TTC549 (cell line): ENCODE measurements at regions not wholly inside any gene's neighbourhood (a gene's known extent, or its start where the extent isn't known, plus 50 kb on each side); places are given as distances from the start of the nearest gene placed in this dataset.
"Not testable (repeated sequence)": the region's sequence is repeated elsewhere in the genome, so short reads cannot be mapped to it uniquely, and the experiment has no call there.

Experiments
- FAIRE-seq: peaks from 2 replicates; lab custom pipeline; 2012; peaks lifted over from hg19 to GRCh38; lab: Jason Lieb, UNC

DNA sequence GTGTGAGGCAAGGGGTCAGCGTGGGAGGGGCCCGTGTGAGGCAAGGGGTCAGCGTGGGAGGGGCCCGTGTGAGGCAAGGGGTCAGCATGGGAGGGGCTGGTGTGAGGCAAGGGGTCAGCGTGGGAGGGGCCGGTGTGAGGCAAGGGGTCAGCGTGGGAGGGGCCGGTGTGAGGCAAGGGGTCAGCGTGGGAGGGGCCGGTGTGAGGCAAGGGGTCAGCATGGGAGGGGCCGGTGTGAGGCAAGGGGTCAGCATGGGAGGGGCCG, 119.2 kb downstream of the SEPTIN14 start:
- FAIRE-seq, result not testable (repeated sequence)

DNA sequence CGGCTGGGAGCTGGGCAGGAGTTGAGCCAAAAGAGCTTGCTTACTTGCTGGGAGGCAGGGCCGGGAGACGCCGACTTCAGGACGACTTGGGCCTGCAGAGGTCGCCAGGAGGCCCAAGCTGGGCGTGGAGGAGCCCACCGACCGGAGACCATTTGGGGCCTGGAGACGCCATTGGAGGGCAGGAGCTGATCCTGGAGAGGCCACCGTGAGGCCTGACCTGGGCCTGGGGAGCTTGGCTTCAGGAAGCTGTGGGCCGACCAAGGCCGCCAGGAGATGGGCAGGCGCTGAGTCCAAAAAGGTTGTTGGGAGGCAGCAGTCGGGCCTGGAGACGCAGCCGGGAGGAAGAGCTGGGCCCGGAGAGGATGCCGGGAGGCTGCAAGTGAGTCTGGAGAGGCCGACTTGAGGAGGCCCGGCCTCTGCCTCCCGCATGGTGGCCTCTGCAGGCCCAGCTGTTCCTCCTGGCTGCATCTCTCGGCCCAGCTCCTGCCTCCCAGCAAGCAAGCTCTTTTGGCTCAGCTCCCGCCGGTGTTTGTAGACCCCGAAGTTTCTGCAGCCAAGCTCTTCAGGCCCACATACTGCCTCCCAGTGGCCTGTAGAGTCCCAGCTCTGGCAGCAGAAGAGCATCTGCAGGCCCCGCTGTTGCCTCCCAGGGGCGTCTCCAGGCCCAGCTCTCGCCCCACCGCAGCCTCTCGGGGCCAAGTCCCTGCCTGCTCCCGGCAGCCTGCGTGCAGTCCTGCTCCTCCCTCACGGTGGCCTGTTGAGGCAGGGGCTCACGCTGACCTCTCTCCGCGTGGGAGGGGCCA, 119.7 kb downstream of the SEPTIN14 start:
- not testable (repeated sequence) for FAIRE-seq

DNA sequence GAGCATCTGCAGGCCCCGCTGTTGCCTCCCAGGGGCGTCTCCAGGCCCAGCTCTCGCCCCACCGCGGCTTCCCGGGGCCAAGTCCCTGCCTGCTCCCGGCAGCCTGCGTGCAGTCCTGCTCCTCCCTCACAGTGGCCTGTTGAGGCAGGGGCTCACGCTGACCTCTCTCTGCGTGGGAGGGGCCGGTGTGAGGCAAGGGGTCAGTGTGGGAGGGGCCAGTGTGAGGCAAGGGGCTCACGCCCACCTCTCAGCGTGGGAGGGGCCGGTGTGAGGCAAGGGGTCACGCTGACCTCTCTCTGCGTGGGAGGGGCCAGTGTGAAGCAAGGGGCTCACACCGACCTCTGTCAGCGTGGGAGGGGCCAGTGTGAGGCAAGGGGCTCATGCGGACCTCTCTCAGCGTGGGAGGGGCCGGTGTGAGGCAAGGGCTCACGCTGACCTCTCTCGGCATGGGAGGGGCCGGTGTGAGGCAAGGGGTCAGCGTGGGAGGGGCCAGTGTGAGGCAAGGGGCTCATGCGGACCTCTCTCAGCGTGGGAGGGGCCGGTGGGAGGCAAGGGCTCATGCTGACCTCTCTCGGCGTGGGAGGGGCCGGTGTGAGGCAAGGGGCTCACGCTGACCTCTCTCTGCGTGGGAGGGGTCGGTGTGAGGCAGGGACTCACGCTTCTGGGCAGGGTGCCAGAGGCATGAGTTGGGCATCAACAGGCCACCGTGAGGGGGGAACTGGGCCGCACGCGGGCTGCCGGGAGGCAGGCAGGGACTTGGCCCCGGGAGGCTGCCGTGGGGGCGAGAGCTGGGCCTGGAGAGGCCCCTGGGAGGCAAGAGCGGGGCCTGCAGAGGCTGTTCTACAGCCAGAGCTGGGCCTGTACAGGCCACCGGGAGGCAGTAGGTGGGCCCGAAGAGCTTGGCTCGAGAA, 120.6 kb downstream of the SEPTIN14 start:
- FAIRE-seq, result not testable (repeated sequence)

DNA sequence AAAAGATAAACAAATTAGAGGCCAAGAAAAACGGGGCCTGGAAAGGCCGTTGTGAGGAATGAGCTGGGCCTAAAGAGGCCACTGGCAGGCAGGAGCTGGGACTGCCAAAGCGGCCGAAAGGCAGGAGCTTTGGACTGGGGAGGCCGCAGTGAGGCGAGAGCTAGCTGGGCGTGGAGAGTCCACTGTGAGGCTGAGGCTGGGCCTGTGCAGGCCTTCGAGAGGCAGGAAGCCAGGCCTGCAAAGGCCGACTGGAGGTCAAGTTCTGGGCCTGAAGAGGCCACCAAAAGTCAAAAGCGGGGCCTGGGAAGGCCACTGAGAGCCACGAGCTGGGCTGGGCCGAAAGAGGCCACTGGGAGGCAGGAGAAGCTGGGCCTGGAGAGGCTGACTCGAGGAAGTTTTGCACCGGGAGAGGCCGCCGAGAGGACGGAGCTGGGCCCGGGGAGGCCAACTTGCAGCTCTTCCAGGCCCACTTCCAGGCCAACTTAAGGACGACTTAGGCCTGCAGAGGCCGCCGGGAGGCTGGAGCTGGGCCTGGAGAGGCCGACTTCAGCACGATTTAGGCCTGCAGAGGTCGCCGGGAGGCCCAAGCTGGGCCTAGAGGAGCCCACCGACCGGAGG, 121.8 kb downstream of the SEPTIN14 start:
- not testable (repeated sequence) for FAIRE-seq

DNA sequence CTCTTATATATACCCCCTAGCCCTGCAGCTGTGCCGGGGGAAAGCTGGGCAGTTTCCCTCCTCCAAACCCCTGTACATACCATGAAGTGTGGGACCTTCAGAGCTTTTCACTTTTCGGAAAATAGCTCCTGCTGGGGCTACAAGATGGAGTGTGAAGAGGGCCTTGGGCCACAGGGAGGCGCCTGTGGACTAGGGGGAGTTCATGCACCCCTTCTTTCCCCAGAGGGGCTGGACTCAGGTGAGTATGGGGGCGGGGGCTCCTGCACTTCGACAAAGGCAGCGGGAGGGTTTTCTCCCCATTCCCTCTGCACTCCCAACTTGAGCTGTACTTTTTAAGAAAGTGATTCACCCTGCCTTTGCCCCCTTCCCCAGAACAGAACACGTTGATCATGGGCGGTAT, 122.5 kb downstream of the SEPTIN14 start:
- not testable (repeated sequence) for FAIRE-seq

DNA sequence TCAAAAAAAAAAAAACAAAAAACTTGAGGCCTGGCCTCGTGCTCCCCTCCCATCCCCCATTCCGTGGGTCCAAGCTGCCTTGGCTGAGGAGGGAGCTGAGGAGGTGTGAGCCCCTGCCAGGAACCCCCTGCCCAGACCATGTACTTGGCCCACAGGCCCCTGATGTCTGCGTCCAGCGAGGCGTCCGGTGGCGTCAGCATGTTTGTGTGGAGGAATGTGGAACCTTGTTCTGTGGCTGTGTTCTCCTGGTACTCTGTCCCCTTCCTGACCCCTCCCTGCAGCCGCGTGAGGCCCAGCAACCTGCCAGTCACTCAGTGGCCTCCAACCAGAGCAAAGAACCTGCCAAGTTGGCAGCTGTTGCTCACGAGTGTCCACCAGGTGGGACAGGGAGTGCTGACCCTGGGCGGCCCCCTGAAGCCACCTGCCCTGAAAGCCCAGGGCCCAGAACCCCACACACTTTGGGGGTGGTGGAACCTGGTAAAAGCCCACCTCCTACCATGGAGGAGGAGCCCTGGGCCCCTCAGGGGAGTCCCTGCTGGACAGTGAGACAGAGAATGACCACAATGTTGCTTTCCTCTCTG, 125.8 kb downstream of the SEPTIN14 start:
- FAIRE-seq, result not testable (repeated sequence)

DNA sequence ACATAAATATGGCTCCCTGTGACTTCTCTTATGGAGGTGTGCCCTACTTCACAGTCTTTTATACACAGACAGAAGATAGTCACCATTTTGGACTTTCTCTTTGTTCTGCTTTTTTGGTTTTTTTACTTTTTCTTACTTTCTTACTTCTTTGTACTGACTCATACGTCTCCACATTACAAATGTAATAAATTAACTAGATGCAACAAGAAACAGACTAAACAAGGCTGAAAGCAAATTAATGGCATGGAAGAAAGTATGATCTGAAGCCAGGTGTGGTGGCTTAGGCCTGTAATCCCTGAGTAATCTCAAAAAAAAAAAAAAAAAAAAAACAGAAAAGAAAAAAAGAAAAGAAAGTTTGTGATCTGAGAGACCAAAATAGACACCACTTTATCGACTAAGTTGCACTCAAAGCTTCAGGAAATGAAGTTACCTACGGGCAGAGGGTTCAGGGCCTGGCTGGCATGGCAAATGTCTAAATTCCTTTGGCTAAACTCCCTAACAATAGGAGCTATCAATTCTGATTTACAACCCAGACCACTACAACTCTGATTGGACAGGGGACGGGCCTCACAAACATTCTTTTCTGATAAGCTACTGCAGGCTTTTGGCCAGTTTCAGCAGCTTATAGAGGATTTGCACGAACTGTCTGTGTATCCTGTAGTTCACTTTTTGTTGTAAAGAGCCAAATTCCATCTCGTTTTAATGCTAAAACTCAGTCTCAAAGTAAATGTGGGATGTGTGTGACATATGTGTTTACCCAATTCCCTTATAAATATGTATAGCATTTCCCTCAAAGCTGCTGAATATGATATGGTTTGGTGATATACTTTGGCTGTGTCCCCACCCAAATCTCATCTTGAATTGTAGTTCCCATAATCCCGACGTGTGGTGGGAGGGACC, 129.1 kb downstream of the SEPTIN14 start:
- no peak for FAIRE-seq

DNA sequence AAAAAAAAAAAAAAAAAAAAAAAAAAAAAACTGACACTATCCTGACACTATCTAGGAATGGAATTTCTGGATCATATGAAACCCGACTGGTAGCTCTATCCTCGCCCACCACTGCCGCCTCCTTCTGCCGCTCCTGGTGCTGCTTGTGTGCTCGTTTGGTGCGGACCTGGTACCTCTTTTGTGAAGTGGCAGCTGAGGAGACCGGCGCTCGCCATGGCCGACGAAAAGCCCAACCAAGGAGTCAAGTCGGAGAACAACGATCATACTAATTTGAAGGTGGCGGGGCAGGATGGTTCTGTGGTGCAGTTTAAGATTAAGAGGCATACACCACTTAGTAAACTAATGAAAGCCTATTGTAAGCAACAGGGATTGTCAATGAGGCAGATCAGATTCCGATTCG, 130.6 kb downstream of the SEPTIN14 start:
- no peak for FAIRE-seq

DNA sequence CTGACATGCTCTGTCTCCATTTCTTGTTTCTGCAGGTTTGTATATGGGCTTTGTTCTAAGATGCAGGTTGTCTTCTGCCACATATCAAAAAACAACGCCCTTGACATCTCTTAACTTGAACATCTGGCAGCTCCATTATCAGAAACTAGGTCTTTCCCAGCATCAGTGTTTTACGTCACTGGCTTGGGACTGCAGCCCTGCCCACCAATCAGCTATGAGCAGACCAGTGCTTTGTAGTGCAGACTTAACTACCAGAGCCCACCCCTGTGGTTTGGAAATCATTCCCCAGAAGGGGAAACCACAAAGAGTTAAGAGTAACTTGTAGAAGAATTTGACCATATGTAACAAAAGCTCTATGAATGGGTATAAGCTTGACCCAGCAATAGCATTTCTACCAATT, 132.4 kb downstream of the SEPTIN14 start:
- no peak for FAIRE-seq

DNA sequence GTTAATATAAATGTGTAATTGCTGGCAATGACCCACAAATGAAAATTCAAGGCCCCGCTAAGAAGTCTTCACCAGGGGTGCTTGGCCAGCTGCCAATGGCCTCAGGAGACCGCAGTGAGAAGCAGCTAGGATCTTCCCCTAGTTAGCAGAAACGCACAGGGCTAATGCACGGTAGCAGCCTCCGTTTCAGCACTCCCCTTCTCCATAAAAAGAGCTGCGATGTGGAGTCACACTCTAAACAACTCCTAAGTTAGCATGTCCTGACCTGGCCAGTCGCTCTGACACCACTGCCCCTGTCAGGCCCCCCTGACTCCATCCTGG, 139.0 kb downstream of the SEPTIN14 start:
- no peak for FAIRE-seq

DNA sequence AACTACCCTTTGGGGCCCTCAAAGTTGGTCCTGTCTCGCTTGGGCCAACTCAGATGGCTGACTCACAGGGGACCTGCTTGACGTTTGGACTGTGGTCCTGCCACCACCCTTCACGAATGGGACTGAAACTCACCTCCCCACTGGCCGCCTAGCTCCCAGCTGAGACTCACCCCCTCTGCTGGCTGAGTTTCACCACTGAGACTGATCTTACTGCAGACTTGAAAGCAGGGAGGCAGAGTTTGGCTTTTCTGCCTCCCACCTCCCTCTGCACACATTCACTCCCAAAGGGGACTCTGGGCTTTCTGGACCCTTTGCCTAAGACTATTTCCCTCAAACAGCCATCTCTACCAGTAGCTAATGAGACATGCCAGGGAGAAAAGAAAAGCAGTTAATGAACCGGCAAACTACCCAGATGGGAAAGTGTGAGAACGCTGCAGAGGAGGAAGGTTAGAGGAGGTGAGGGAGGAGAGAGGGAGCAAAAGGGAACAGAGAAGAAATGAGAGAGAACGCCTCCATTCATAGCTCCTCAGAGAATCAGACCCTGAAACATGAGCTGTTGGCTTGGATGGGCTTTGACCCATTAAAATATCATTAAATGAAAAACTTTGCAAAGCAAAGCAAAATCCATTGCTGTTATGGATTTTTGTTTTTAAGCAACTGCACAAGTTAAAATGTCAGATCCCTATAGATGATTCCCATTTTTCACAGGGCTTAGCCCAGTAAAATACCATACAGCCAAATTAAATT, 139.5 kb downstream of the SEPTIN14 start:
- not testable (repeated sequence) for FAIRE-seq

DNA sequence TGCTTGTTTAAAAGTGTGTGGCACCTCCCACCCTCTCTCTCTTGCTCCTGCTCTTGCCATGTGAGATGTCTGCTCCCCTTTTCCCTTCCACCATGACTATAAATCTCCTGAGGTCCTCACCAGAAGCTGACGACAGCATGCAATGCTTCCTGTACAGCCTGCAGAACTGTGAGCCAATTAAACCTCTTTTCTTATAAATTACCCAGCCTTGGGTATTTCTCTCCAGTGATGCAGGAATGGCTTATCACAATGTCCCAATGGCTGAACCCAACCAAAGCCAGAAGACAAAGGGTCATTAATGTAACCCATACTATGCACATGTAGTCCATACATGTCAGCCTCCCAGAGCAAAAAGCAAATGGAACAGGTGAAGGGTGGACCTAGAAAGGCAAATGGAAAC, 141.5 kb downstream of the SEPTIN14 start:
- not testable (repeated sequence) for FAIRE-seq

DNA sequence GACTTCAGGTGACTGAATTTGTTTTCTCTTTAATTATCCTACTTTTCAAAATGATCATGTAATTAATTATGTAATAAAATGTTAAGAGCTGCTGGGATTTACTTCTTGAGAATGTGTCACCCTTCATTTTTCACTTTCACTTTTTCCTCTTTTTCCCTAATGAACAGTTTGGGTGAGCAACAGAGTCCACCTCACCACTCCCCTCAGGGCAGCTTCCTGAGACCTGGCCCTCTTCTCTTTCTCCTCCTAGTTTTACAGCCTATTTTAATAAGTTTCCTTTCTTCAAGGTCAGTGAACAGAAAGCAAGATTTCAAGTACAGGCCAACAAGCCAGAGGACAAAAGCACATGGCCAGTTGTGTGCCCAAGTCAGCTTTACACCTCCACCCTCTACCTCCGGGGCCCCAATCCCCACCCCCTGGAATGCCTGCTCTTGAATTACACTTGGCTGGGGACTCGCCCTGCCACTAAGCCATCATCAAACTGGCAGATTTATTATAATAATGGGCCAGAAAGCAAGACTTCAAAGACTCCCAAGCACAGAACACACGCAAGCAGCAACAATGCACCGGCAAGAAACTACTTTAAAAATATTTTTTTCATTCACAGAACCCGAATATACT, 143.1 kb upstream of the VOPP1 start:
- FAIRE-seq, result not testable (repeated sequence)

DNA sequence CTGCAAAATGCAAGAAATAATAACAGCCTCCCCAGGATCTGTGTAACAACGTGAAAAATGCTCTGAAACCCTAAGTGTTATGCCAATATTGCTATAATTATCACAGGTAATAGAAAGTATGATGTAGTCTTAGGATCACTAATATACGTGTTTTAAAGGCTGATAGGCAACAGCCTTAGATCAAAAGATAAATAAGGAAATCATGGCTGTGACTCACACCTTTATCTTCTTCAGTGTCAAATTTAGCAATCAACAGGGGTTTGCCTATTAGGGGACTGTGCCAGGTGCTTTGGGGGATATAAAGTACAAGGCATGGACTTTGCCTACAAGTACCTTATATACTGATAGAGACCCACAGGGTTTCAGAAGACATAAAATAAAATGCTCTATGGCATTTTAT, 142.1 kb upstream of the VOPP1 start:
- not testable (repeated sequence) for FAIRE-seq

DNA sequence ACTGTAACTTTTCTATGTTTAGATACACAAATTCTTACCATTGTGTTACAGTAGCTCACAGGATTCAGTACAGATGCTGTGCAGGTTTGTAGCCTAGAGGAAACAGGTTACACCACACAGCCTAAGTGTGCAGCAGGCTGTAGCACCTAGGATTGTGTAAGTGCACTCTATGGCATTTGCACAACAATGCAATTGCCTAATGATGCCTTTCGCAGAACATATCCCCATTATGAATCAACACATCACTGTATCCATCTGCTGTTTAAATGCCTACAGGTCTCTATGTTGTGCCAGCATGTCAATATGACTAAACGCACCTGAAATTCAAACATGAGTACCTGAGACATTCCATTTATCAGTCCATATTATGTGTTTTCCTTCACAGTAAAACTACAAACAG, 138.0 kb upstream of the VOPP1 start:
- FAIRE-seq, result not testable (repeated sequence)

DNA sequence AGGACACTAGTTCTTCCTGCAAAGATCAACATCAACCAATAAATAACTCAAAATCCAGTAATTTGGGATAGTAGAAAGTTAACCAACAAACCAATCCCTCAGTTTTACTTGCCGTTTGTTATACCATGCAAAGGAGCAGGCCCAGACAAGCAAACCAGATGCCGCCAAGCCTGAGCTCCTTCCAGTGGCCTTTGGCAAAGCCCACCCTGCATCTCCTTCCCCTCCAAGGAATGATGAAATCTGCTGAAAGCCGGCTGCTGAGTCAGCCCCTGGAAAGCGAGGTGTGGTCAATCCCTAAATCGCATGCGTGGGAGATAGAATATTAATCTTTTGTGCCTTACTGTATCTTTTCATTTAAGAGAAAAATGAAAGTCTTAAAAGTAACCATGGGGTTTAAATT, 135.7 kb upstream of the VOPP1 start:
- not testable (repeated sequence) for FAIRE-seq

DNA sequence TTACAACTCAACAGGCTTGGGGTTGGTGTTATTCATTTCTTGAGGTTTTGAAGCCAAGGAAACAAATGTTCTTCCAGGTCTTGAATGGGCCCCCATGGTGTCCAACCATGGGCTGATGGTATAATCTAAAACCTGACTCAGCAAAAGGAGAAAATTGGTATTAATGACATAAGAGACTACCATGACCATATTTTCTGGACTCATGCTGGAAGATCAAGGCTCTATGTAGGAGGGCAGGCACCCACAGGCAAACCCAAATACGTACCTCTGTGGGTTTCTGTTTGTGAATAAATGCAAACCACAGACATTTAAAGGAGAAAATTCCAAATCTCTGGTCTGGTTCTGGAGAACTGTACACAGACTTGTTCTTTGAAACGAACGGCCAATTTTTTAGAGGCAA, 135.1 kb upstream of the VOPP1 start:
- FAIRE-seq, result not testable (repeated sequence)

DNA sequence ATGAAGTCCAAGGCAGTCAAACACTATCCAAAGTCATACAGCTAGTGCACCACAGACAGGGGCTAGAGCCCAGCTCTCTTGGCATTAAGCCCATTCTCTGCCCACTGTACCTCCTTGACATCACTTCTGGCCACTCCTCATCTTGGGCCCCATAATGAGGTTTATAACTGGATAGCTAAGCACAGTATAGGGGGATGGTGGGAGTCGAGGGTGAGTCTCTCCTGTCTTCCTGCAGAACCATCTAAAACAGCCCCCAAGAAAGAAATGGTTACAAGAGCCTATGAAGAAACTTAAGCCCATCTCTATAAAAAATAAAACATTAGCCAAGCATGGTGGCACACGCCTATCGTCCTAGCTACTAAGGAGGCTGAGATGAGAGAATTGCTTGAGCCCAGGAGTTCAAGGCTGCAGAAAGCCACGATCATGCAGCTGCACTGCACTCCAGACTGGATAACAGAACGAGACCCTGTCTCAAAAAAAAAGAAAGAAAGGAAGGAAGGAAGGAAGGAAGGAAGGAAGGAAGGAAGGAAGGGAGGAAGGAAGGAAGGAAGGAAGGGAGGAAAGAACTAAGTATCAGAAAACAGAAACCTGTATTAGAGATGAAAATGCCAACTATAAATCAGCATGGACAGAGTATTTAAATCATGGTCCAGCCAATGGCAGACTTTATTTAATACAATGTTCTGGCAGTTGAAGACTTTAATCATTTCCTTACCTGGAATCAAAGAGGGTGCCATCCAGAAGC, 134.3 kb upstream of the VOPP1 start:
- not testable (repeated sequence) for FAIRE-seq

DNA sequence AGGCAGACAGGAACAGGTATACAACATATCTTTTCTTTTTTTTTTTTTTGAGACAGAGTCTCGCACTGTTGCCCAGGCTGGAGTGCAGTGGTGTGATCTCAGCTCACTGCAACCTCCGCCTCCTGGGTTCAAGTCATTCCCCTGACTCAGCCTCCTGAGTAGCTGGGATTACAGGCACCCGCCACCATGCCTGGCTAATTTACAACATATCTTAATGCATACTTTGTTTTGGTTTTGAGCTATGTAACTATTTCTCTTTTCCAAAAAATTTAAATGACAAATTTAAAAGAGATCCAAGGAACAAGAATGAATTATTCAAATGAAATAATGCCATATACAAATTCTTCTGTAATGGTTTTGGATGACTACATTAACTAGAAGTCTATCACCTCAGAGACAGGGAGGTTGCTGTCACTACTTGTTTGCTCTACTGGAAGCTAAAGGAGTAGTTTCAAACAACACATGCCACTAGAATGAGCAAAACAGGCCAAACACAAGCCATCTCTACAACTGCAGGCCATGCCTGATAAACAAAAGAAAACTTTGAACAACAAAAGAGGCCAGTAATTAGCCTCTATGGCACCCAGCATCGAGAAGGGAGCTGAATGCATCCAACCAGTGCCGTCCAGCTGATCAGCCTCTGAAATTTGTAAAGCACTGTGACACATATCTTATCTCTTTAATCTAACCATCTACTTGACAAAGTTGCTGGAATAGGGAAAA, 133.6 kb upstream of the VOPP1 start:
- not testable (repeated sequence) for FAIRE-seq
